IPS-NIHi11 (cell line): ENCODE measurements at regions not wholly inside any gene's neighbourhood (a gene's known extent, or its start where the extent isn't known, plus 50 kb on each side); places are given as distances from the start of the nearest gene placed in this dataset.
A peak's percentile ranks its signal among the peaks of the same experiment; 100 is the strongest.
"Not testable (repeated sequence)": the region's sequence is repeated elsewhere in the genome, so short reads cannot be mapped to it uniquely, and the experiment has no call there.

ENCODE experiments used
- DNase-seq: peaks from one replicate; pipeline ENCODE4 v3.0.0; 2012; ENCODE audit warnings: mixed read lengths, low spot score

DNA sequence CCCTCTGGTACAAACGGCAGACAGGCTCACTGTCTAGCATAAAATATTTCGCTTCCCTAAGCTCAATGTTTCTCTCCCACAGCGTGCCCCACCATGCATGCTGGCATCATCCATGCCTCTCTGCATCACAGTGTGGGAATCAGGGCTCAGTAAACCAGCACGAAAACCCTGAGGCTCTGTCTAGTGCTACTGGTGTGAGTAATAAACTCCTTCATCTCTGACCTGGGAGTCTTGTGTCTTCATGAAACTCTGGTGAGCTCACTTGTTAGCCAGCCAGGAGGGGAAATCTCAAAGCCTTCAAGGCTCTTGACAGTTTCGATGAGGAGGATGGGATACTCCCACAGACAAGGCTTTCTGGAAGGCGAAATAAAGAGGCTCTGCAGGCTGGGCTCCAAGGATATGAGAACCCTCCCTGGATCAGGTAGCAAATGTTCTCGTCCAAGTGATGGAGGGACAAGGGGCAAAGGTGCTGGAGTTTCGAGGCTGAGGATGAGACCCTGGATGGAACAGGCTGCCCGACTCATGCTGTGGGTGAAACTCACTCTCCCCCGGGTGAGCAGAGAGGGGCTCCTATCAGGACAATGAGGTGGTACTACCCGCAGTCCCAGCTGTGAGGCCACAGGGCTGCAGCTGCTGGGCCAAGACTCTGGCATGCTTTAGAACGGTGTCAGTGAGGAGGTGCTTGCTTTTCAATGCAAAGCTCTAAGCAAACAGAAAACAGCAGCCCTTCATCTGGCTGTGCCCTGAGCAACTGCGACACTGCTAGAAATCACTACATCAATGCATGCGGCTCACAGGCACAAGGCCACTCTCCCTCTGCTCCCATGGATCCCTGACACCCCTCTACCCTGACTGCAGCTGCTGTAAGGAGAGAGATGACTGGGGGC lies 69.3 kb downstream of the SHANK2 start:
- DNase-seq = no peak

DNA sequence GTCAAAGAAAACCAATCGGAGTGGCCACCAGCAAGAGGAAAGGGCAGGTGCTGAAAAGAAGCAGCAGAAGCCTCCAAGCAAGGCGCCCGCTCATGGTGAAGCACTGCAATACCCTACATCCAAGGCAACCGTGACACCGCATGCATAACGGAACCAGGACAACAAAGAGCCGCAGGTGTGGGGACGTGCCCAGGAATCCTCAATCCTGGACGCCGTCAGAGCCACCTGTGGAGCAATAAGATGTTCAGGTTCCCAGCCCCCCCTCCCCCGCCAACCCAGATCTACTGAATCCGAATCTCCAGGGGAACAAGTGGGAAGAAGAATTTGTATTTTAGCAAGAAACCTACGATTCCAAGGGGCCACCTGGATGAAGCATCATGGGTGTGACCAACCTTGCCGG lies 70.8 kb downstream of the SHANK2 start:
- no peak for DNase-seq

DNA sequence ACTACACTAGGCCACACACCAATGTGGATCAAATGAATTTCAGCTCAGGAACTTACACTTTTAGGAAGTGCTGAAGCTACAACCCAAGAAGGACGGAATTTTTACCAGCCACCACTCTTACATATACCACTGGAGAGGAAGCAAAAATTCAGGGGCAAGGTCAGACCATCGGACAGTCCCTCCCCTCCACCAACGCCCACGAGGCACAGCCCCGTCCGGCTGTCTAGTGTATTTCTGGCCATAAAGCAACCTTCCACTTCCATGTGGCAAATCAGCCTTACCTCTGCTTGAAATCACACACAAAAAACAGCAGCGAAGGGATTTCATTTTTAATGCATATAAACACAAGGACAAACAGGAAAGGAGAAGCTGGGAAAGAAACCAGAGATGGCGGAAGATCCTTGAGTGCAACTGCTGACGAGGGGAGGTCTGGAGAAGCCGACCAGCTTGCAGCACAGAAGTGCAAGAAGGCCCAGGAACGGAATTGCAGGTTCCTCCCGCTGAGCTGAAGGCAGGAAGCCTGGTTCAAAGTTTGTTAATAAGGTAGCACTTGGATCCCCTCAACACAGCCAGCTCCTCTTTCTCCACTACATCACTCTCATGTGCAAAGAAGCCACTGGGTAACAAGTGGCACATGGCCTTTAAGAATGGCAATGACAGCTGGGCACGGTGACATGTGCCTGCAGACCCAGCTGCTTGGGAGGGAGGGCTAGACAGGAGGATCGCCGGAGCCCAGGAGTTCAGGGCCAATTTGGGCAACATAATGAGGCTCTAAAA lies 71.5 kb downstream of the SHANK2 start:
- DNase-seq = no peak

DNA sequence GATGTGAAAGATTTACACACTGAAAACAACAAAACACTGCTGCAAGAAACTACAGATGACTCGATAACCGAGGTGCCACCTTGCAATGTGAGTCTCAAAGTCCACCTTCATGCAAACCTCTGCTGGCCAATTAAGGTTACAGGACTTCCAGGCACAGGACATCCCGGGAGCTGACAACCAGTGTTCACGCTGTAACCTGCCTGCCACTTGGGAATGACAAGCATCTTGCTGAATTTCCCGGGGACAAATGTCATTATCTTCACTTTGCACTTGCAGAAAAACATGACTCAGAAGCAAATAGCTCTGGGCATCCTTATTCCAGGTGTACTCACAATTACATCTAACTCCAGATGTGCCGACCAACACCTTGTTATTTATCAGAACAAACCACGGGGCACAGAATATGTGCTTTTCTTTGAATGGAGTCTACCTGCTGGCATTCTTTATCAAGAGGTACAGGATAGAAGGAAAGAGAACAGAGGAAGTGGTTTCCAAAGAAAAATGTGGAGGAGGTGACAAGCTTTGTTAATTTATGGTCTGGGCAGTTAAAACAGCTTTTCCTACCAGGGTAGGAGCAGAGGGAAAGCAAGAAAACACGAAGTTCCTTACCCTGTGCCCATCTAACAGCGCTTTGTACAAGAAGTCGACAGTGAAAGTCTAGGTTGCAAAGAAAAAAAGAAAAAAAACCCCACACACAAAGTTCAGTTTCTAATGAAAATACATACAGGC lies 72.3 kb downstream of the SHANK2 start:
- DNase-seq = no peak

DNA sequence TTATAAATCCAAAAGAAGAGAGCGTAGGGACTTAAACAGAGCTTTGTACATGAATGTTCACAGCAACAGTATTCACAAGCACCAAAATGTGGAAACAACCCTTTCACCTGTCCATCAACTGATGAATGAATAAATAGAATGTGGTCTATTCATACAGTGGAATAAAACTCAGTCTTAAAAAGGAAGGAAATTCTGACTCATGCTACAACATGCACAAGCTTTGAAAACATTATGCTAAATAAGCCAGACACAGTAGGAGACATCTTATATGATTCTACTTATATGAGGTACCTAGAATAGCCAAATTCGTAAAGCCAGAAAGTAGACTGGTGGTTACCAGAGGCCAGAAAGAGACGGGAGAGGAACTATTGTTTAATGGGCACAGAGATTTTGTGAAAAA lies 74.3 kb downstream of the SHANK2 start:
- DNase-seq = no peak

DNA sequence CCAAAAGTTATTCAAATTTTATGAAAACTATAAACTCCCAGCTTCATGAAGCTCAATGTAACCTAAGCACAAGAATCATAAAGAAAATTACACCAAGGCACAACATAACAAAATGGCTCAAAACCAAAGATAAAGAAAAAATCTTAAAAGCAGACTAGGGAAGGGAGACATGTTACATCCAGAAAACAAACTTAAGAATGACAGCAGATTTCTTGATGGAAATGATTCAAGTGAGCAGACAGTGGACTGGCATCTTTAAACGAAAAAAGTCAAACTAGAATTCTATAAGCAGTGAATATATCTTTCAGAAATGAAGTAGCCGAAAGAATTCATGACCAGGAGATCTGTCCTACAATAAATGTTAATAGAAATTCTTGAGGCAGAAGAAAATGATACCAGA lies 75.6 kb downstream of the SHANK2 start:
- DNase-seq = no peak

DNA sequence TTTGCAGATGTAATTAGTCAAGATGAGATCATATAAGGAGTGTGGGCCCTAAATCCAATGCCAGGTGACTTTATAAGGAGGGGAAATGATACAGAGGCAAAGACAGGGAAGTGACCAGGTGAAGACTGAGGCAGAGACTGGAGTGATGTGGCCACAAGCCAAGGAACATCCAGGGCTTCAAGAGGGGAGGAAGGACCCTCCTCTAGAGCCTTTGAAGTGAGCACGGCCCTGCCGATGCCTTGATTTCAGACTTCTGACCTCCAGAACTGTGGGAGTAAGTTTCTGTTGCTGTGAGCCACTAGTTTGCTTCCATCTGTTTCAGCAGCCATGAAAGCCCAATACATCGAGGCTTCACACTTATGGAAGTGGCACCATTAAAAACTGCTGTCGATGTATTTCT lies 78.7 kb downstream of the SHANK2 start:
- no peak for DNase-seq

DNA sequence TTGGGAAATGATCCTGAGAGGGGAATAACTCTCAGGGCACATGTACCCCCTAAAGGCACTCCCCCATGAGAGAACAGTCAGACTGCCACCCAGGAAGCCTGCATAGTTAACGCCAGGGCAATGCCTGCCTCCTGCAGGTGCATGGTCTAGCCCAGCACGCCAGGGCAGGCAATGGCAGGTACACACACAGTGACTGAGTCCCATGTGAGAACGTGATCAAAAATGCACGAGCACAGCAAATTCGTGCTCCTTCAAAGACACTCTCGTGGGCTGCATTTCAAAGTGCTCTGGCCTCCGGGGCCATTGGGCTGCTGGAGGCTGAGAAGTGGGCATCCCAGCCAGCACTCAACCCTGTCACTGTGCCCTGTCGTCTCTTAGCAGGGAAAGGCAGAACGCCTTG lies 79.7 kb downstream of the SHANK2 start:
- no peak for DNase-seq

DNA sequence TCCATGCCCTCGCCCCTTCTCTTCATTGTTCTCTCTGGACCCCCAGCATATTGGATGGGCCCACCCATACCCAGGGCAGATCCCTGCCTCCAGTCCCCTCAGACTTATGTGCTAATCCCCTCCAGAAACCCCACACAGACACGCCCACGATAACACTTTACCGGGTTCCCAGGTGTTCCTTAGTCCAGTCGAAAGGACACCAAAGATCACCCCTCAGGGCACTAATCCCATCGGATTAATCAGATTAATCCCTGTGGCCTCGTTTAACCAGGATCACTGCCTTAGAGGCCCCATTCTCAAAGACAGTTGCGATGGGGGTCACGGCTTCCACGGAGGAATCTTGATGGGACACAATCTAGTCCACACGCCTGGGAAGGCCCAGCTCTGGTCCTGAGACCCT lies 80.8 kb downstream of the SHANK2 start:
- no peak for DNase-seq

DNA sequence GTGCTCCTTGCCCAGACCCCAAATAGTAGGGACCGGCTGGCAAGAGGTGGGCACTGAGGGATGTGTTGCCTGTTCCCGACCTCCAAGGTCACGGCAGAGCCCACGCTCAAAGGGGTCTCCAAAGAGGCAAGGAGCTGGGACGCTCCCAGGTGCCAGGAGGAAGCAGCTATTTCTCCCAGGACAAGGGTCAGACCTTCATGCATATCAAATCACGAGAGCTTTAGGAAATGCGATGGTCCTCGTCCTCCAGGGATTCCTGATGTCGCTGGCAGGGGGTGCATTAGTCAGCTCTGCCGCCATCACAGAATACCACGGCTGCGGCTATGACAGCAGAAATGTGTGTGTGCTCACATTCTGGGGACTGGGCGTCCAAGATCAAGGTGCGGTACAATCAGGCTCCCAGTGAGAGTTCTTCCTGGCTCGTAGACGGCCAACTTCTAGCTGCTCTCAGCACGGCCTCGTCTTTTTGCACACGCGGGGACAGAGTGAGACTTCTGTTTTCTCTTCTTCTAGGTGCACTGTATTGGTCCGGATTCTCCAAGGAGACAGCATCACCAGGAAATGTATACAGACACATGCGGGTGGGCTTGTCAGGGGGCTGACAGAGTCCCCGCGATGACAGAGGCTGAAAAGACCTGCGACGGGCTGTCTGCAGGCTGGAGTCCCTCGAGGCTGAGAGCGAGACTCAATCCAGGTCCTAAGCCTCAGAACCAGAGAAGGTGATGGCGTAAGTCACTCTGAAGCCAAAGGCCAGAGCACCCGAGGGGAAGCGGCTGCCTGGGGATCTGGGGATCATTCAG lies 81.6 kb downstream of the SHANK2 start:
- no peak for DNase-seq

DNA sequence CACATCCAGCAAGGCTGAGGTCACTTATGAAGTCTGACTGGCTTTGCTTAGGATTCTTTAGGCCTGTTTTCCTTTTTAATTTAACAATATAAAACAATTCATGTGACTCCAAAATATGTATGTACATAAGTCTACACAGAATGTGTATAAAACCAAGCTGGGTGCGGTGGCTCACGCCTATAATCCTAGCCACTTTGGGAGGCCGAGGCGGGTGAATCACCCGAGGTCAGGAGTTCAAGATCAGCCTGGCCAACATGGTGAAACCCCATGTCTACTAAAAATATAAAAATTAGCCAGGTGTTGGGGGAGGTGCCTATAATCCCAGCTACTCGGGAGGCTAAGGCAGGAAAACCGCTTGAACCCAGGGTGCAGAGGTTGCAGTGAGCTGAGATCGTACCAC lies 83.1 kb downstream of the SHANK2 start:
- DNase-seq = no peak

DNA sequence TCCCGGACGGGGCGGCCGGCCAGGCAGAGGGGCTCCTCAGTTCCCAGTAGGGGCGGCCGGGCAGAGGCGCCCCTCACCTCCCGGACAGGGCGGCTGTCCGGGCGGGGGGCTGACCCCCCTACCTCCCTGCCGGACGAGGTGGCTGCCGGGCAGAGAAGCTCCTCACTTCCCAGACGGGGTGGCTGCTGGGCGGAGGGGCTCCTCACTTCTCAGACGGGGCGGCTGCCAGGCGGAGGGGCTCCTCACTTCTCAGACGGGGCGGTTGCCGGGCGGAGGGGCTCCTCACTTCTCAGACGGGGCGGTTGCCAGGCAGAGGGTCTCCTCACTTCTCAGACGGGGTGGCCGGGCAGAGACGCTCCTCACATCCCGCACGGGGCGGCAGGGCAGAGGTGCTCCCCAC lies 84.6 kb downstream of the SHANK2 start:
- not testable (repeated sequence) for DNase-seq

DNA sequence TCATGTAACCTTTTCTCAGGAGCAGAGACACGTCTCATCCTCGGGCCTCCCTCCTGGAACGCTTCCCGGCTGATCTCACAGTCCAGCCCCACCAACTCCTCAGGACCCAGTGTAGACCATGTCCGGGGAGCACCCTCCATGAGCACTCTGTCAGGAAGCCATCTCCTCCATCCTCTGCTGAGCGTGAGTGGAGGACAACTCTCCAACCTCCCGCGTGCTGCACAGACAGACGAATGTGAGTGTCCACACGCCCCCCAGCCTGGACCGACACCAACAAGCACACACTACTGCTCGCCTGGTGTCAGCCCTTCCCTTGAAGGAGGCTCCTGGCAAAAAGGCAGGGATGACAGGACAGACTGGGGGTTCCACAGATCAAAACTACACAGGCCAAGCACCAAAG lies 86.6 kb downstream of the SHANK2 start:
- DNase-seq = no peak

DNA sequence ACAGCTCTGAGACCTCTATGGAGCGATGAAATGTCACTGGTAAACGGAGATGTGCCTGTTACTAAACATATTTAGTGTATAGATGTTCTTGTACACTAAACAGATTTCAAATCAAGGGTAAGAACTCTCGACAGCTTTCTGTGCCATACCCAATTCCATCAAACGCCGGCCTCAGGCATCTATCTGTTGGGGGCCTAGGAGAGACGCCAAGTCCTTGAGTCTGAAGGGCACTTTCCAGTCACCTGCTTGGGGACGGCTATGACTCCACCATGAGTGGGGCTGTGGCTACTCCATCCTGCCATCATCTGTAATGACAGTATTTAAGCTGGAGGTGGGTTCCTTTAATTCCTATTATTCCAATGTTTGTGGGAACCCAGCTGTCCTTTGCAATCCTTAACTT lies 87.8 kb downstream of the SHANK2 start:
- DNase-seq = no peak

DNA sequence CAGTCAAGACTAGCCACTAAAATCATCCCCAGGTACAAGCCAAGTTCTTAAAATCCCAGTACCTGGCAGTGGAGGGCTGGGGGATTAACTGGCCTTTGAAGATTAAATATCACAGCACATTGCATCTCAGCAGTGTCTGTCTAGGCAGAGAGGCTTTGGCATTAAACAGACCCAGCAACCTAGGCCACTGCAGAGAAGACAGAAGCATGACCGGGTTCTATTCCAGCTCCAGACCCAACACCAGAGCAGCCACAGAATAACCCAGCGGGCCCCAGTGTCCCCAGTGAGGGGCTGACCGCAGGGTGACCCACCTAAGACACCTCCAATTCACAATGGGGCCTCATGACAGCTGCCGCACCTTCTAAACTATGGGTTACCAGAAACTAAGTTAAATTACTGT lies 88.2 kb downstream of the SHANK2 start:
- no peak for DNase-seq

DNA sequence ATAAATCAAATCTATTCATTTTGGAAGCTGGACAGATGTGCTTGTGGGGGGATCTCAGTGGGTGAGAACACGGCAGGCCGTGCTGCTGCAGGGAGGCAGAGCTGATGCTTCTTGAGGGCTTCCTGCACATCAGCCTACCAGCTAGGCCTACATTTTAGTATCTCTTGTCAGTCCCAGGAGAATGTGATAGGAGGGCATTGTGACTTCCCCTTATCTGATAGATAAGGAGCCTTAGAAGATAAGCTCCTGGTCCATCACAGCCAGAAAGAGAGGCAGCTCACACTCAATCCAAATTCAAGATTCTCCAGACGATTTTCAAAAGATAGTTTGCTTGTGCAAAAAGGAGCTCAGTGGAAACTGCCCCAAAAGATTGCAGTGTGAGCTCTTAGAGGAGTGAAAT lies 89.0 kb downstream of the SHANK2 start:
- DNase-seq = no peak

DNA sequence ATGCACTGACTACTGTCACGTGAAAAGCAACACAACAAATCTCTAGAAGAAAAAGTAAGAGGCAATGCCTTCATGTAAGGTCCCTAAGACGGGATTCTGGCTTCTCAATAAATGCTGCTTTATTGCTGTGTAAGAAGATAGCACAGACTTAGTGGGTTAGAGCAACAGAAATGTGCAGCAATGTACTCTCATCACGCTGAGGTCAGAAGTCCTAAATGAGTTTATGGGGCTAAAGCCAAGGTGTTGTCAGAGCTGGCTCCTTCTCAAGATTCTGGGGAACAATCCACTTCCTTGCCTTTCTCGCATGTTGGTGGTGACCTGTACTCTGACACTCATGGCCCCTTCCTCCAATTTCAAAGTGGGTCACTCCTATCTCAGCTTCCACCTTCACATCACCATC lies 93.4 kb downstream of the SHANK2 start:
- DNase-seq = no peak

DNA sequence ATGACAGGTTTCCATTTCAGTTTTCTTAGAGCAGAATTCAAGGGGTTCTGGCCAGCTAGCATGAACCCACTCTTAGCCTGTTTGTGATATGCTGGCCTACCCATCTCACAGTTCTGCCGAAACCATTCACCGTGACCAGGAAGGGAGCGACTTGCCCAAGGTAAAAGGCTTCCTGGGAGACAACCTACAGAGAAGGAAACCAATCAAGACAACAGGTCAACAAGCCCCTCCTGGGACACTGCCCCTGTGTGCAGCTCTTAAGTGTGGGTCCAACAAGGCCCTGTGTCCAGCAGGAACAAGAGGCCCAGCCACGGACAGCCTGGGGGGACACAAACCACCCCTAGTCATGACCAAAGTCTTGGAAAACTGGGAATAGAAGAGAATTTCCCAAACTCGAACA lies 94.7 kb downstream of the SHANK2 start:
- DNase-seq = not testable (repeated sequence)

DNA sequence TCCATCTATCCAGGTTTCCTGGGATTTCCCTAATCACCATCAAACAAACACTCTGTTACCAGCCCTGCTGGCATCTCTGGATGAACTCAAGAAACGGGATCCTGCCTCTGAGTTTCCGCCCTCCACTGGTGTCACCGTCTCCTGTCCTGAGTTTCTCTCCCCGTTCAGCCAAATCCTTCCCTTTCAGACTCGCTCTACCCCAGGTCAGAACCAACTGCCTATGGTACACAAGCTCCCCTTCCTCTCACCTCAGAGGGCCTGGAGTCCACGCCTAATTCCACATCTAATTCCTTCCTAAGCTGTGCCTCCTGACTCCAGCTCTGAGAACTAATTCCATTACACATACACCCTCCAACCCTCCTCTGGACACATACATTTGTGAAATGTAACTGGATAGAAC lies 96.1 kb downstream of the SHANK2 start:
- DNase-seq = no peak

DNA sequence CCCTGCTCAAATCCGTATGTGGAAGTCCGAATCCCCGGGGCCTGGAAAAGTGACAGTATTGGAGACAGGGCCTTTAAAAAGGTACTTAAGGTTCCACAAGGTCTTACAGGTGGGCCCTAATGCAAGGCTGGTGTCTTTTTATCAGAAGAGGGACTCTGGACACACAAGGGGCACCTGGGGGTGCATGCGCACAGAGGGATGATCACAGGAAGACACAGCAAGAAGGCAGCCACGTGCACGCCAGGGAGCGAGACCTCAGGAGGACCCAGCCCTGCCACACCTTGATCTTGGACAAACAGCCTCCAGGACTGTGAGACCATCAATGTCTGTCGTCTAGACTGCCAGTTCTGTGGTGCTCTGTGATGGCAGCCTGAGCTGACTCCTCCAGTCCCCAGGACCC lies 96.5 kb downstream of the SHANK2 start:
- DNase-seq = no peak

DNA sequence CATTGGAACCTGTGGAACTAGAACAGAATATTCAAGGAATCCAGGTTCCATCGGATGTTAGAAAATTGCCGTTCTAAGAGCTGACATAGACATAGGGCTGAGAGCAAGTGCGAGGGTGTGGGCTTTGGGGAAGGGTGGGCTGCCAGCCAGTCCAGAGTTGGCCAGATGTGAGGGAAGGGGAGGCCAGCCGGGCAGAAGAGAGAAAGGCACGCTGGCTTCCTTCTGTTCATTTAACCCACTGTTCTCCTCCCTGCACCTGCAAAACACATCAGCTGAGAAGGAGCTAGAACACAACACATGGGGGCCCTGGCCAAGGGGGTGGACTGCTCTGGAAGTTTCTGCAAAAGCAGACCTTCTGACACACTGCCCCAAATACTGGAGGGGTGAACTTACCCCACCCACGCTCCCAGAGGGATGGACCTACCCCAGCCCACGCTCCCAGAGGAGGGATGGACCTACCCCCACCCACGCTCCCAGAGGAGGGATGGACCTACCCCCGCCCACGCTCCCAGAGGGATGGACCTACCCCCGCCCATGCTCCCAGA lies 98.0 kb downstream of the SHANK2 start:
- no peak for DNase-seq

DNA sequence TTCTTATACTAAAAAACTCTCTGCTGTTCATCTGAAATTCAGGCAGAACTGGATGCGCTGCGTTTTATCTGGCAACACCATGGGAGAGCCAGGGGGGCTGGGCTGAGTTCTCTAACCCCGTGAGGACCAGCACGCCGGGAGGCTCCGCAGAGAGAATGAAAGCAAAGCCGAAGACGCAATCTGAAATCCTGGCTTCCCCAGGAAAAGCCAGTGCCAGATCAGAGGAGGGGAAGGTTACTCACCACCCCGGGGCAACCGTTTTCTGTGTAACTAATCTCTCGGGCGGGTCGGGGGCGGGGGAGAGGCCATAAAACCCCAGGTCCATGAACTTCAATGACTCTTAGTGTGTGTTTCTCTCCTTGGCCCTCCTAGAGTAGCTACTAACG lies 99.4 kb downstream of the SHANK2 start:
- DNase-seq = peak; percentile 43
